Stimulated activated CD8-positive, alpha-beta memory T cell treated with anti-CD3 and anti-CD28 coated beads, Interleukin-7, amount 100 ng/mL, for 24 hours (primary cell): ENCODE measurements at regions not wholly inside any gene's neighbourhood (a gene's known extent, or its start where the extent isn't known, plus 50 kb on each side); places are given as distances from the start of the nearest gene placed in this dataset.
"Not testable (repeated sequence)": the region's sequence is repeated elsewhere in the genome, so short reads cannot be mapped to it uniquely, and the experiment has no call there.

Experiments used
- DNase-seq: peaks from one replicate; pipeline ENCODE4 v3.0.0-alpha.2; 2020; ENCODE audit warnings: low read depth

- no peak for DNase-seq
Observed at GRCh38 chr5:89724379-89725095, 685.0 kb downstream of the CETN3 start.

GRCh38 chr5:89723907-89724306 is 685.6 kb downstream of the CETN3 start:
- no peak for DNase-seq

GRCh38 chr5:89722538-89722937 is 687.0 kb downstream of the CETN3 start:
- no peak for DNase-seq

GRCh38 chr5:89721931-89722330 is 687.6 kb downstream of the CETN3 start:
- DNase-seq = no peak

GRCh38 chr5:89721353-89721752 is 688.2 kb downstream of the CETN3 start:
- no peak for DNase-seq

GRCh38 chr5:89712134-89712700 is 697.3 kb downstream of the CETN3 start:
- DNase-seq = no peak

GRCh38 chr5:89711526-89711925 is 698.0 kb downstream of the CETN3 start:
- no peak for DNase-seq

GRCh38 chr5:89710006-89710405 is 699.5 kb downstream of the CETN3 start:
- DNase-seq = no peak

- no peak for DNase-seq
Observed at GRCh38 chr5:89707891-89708290, 701.7 kb downstream of the CETN3 start.

GRCh38 chr5:89706731-89707130 is 702.8 kb downstream of the CETN3 start:
- no peak for DNase-seq

- no peak for DNase-seq
Observed at GRCh38 chr5:89703817-89704216, 705.7 kb downstream of the CETN3 start.

GRCh38 chr5:89698028-89698427 is 711.5 kb downstream of the CETN3 start:
- no peak for DNase-seq

- DNase-seq = no peak
Observed at GRCh38 chr5:89697581-89697980, 712.0 kb downstream of the CETN3 start.

GRCh38 chr5:89695371-89695770 is 714.2 kb downstream of the CETN3 start:
- DNase-seq = no peak

- no peak for DNase-seq
Observed at GRCh38 chr5:89694026-89694550, 715.5 kb downstream of the CETN3 start.

- DNase-seq = no peak
Observed at GRCh38 chr5:89690331-89690730, 719.2 kb downstream of the CETN3 start.

GRCh38 chr5:89686081-89686765 is 723.3 kb downstream of the CETN3 start:
- no peak for DNase-seq

- DNase-seq = no peak
Observed at GRCh38 chr5:89676634-89677033, 732.9 kb downstream of the CETN3 start.

- no peak for DNase-seq
Observed at GRCh38 chr5:89673019-89673418, 736.5 kb downstream of the CETN3 start.

- no peak for DNase-seq
Observed at GRCh38 chr5:89668821-89669220, 740.7 kb downstream of the CETN3 start.

- DNase-seq = no peak
Observed at GRCh38 chr5:89662499-89662898, 747.1 kb downstream of the CETN3 start.

- DNase-seq = no peak
Observed at GRCh38 chr5:89638871-89639270, 755.9 kb upstream of the MEF2C start.

- DNase-seq = not testable (repeated sequence)
Observed at GRCh38 chr5:89634176-89634575, 751.2 kb upstream of the MEF2C start.
